ENCODE measurements at regions not wholly inside any gene's neighbourhood (a gene's known extent, or its start where the extent isn't known, plus 50 kb on each side); places are given as distances from the start of the nearest gene placed in this dataset.

DNA sequence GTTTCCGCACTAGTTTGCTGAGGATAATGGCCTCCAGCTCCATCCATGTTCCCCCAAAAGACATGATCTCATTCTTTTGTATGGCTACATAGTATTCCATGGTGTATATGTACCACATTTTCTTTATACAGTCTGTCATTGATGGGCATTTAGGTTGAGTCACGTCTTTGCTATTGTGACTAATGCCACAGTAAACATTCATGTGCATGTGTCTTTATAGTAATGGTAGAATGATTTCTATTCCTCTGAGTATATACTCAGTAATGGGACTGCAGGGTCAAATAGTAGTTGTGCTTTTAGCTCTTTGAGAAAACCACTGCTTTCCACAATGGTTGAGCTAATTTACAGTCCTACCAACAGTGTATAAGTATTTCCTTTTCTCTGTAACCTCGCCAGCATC is 78.3 kb upstream of the BCL9 start:
- DNase-seq (ENCODE audit: low spot score) = no peak

DNA sequence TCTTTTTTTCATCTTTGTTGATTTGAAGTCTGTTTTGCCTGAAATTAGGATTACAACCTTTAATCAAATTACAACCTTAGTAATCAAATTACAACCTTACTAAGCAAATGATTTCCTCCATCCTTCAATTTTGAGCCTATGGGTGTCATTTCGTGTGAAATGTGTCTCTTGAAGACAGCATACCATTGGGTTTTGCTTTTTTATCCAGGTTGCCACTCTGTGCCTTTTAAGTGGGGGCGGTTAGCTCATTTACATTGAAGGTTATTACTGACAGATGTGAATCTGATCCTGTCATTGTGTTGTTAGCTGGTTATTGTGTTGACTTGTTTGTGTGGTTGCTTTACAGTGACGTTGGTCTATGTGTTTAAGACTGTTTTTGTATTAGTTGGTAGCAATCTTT is 74.8 kb upstream of the BCL9 start:
- no peak for DNase-seq (ENCODE audit: low spot score)

DNA sequence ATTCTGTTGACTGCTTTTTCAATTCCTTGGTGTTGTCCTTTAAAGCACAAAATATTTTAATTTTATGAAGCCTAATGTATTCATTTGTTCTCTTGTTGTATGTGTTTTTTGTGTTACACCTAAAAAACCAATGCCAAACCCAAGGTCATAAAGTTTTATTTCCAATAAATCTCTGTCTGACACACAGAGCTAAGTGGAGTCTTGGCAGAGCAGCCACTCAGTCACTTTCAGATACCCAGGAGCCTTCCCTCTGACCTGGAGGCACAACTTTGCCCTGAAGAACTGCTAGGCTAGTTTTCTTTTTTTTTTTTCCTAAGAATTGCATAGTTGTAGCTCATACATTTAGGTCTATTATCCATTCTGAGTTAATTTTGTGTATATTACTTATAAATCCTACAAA is 71.2 kb upstream of the BCL9 start:
- no peak for DNase-seq (ENCODE audit: low spot score)

DNA sequence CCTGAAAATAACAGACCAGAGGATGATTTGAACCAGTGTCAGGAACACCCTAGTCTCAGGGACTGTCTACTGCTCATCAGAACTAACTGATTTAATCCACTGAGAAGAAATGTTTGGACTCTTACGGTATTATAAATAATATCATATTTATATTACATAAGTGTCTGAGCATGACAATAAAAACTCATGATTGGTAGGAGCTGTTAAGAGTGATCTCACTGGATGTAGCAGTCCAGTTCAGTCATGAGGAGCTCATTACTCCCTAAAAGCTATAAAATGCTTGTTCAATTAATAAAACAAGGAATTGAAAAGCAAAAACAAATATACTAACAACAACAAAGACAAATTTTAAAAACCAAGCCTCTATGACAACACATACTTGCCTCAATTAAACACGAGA is 68.8 kb upstream of the BCL9 start:
- DNase-seq (ENCODE audit: low spot score) = no peak

DNA sequence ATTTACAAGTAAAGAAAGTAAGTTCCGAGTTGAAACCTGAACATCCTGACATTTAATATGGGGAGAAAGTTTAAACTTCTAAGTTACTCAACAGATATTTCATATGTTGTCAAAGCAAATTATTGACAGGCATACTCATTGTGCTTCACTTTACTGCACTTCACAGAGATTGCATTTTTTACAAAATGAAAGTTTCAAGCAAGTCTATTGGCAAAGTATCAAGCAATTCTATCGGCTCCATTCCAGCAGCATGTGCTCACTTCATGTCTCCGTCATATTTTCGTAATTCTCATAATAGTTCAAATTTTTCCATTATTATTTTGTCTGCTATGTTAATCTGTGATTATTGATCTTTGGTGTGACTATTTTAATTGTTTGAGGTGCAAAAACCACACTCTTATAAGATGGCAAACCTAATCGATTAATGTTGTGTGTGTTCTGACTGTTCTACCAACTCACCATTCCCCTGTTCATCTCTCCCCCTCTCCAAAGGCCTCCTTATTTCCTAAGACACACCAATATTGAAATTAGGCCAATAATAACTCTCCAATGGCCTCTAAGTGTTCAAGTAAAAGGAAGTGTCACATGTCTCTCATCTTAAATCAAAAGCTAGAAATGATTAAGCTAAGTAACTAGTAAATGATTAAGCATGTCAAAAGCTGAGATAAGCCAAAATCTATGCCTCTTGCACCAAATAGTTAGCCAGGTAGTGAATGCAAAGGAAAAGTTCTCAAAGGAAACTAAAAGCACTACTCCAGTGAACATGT is 68.2 kb upstream of the BCL9 start:
- DNase-seq (ENCODE audit: low spot score) = no peak

DNA sequence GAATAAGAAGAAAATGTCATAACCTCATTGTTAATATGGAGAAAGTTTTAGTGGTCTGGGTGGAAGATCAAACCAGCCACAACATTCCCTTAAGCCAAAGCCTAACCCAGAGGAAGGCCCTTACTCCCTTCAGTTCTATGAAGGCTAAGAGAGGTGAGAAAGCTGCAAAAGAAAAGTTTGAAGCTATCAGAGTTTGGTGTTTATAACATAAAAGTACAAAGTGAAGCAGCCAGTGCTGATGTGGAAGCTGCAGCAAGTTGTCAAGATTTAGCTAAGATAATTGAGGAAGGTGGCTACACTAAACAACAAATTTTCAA is 67.6 kb upstream of the BCL9 start:
- DNase-seq (ENCODE audit: low spot score) = no peak

DNA sequence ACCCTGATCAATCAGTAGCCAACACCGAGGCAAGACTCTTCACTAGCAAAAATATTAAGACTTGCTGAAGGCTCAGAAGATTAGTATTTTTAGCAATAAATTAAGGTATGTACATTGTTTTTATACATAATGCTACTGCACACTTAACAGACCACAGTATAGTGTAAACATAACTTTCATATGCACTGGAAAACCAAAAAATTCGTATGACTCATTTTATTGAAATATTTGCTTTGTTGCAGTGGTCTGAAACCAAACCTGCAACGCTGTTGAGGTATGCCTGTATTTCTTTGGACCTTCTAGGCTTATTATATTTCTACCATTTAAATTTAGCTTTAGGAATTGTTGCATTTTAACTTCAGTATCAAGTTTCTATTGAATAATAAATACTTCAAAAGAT is 65.8 kb upstream of the BCL9 start:
- DNase-seq (ENCODE audit: low spot score) = no peak

DNA sequence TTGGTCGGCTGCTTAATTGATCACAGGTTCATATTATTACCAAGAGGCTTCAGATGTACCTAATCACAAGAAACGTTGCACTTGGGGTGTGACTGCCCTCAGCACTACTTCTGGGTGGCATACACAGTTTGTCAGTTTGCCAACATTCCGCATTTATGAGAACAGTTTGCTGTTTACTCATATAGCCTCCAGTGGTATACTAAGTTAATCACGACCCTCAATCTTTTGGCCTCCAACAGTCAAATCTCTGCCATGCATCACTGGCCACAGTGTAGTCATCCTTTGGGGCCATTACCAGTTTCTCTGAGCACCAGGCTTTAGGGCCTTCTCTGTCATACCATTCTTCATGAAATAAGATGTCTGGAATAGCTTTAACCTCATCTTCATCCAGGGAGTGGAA is 62.8 kb upstream of the BCL9 start:
- DNase-seq (ENCODE audit: low spot score) = no peak

DNA sequence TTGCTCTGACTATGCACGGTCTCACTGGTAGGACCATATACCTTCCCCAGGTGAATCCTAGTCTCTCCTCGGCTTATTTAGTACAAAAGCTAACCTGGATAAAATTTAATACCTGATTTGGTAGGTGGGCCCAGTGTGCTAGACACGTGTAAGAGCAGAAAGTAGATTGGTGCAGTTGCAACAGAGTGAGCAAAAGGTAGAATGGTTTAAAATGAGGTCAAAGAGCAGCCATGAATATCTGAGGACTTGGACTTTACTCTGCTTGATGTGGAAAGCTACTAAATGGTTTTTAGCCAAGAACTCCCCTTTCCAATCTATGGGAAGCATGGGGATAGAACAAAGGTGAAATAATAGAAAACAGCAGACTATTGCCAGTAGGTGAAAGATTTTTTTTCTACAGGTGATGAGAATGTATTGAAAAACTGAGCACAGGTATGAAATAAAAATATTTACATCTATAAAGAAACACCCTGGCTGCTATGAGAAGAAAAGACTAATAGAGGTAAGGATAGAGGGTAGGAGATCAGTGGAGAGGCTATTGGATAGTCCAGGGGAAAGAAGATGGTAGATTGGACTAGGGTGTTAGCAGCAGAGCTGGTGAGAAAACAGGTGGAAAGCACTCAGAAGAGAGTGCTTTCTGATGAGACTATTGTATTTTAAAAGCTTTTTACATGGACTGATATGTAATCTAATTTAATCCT is 61.3 kb upstream of the BCL9 start:
- DNase-seq (ENCODE audit: low spot score) = no peak

DNA sequence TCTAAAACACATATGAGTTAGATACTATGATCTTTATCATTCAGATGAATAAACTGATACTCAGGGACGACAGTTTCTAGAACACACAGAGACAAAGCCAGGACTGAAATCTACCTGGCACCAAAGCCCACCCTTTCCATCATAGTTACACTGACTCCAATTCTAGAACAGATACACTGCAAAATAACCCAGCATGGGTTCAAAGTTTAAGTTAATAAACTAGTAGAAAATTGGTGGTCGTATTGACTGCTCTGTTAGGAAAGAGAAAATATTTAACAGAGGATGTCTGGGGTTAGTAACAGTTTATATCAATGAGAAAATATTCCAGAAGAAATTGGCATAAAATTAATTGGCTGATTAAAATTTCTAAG is 60.8 kb upstream of the BCL9 start:
- no peak for DNase-seq (ENCODE audit: low spot score)

DNA sequence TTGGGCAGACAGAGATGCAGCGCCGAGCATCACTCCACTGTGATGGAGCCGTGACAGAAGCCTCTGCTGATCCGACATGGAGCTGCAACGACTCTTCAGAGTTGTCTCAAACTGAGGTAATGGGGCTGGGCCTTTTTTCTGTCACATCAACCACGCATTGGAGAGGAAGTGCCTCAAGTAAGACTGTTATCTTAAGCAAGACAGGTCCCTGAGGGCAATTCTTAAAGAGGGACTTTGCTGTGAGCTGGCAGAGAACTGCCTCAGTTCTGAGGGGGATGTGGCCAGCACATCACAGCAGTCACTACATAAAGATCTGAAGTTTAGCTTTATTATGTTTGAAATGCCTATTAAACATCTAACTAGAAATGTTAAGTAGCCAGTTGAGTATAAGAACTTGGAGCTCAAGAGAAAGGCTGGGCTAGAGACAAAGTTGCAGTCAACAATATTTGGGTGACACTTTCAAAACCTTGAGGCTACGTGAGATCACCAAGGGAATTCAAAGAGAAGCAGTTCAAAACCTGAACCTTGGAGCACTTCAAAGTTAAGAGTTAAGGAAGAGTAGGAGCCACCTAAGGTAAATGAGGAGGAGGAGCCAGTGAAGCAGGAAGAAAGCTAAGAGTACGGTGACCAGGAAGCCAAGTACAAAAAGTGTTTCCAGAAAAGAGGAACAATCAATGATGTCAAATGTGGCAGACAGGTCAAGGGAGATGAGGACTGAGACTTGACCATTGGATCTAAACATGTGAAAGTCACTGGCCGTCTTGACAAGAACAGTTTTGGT is 54.2 kb upstream of the BCL9 start:
- DNase-seq (ENCODE audit: low spot score) = no peak

DNA sequence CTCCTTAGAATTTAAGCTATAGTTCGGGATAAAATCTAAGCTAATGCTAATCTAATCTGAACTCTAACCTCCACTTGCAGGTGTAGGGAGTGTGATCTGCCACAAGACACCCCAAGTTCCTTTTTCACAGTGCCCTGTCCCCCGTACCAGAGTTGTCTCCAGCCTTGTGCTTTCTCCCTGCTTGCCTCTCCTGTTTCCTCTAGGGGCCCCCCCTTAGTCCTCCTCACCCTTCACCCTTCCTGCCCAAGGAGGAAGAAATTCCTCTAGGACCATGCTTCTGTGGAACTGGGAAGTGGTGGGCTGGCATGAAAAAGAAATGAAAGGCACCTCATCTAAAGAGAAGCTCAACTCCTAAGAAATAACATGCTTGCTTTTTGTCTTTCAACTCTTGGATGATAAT is 50.2 kb upstream of the BCL9 start:
- no peak for DNase-seq (ENCODE audit: low spot score)
